AG10803 (cell line): ENCODE measurements at regions not wholly inside any gene's neighbourhood (a gene's known extent, or its start where the extent isn't known, plus 50 kb on each side); places are given as distances from the start of the nearest gene placed in this dataset.

ENCODE experiments used
- DNase-seq: peaks from one replicate; pipeline ENCODE4 v3.0.0; 2010; ENCODE audit warnings: low read depth
- H3K4me3 ChIP-seq: 2 replicates; pipeline ENCODE4 v1.5.1; 2011; ENCODE audit warnings: mild to moderate bottlenecking, low read length, control low read depth
- TF ChIP-seq, protein P1 (sequence below): conservative IDR thresholded peaks from 2 replicates; pipeline ENCODE4 v1.5.1; 2011; ENCODE audit warnings: mild to moderate bottlenecking, low read length, control low read depth, inconsistent platforms

DNA sequence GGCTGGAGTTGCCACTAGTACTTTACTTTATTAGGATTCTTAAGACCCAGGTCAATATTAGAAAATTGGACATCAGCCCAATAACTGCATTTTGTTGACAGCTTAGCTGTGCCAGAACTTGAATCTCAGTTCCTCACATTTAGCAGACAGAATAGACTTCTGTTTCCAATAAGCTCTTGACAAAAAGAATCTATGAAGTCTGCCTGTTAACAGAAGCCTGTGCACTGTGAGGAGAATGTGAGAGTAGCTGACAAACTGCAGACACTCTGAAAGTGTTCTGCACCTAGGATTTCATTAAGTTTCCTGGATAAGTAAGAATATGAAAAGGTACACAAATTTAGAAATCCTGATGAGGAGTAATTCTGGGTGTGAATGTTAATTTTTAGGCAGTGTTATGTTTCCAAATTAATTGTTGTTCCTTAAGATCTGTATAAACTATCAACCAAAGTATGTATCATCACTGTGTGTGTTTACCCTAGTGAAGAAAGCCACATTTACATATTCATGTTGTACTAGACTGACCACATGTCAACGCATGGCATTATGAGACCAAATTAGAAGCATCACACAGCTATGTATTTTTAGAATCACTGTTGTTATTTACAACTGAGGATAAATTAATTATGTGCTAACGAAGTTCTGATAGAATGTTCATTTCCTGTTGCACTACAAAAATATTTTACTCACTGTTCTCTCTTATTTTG, 756.4 kb upstream of the IGFBP7 start:
- no peak overlapping the region for H3K4me3 ChIP-seq
- DNase-seq, result no peak
- TF ChIP-seq, protein P1, sequence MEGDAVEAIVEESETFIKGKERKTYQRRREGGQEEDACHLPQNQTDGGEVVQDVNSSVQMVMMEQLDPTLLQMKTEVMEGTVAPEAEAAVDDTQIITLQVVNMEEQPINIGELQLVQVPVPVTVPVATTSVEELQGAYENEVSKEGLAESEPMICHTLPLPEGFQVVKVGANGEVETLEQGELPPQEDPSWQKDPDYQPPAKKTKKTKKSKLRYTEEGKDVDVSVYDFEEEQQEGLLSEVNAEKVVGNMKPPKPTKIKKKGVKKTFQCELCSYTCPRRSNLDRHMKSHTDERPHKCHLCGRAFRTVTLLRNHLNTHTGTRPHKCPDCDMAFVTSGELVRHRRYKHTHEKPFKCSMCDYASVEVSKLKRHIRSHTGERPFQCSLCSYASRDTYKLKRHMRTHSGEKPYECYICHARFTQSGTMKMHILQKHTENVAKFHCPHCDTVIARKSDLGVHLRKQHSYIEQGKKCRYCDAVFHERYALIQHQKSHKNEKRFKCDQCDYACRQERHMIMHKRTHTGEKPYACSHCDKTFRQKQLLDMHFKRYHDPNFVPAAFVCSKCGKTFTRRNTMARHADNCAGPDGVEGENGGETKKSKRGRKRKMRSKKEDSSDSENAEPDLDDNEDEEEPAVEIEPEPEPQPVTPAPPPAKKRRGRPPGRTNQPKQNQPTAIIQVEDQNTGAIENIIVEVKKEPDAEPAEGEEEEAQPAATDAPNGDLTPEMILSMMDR, result no peak

DNA sequence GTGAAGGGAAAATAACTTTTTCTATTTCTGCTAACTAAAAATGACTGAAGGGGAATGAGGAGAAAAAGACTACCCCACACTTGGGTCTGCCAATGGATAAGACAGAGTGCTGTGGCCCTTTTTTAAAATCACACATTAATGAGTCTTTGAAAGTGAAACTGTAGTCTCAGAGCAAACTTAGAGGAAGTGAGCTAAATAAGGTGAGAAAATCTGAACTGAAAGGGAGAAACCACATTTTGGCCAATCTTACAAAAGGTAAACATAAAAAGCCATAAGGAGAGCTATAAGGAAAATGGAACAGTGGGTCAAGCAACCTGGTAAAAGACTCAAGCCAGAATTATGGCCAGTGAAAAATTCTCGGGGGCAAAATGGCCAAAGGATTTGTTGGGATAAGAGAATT, 755.1 kb upstream of the IGFBP7 start:
- DNase-seq, result no peak
- TF ChIP-seq, protein P1, result no peak
- H3K4me3 ChIP-seq, result no peak overlapping the region

DNA sequence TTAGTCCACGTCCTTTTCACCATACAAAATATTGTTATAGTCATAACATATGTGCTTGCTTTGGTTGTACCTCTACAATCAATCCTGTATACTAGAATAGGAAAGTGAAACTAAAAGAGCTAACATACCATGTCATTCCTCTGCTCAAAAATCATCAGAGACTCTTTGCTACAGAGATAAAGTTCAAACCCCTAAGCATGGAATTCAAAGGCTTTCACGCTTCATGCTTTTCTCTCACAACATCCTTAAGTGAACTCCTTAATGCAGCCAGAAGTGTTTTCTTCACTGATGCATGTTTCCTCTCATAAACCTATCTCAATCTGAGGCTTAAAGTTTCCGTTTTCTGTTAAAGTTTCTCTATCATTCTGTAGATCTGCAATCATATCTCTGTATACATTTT, 744.6 kb upstream of the IGFBP7 start:
- no peak overlapping the region for H3K4me3 ChIP-seq

GRCh38 chr4:57850141-57850540, 740.0 kb upstream of the IGFBP7 start:
- TF ChIP-seq, protein P1, result no peak
- no peak overlapping the region for H3K4me3 ChIP-seq
- no peak for DNase-seq

More for the DNA sequence above, 744.6 kb upstream of the IGFBP7 start:
- DNase-seq, result no peak
- TF ChIP-seq, protein P1, result no peak

- TF ChIP-seq, protein P1, result no peak
- no peak for DNase-seq
- no peak overlapping the region for H3K4me3 ChIP-seq
Observed at GRCh38 chr4:57832083-57832482, 721.9 kb upstream of the IGFBP7 start.

DNA sequence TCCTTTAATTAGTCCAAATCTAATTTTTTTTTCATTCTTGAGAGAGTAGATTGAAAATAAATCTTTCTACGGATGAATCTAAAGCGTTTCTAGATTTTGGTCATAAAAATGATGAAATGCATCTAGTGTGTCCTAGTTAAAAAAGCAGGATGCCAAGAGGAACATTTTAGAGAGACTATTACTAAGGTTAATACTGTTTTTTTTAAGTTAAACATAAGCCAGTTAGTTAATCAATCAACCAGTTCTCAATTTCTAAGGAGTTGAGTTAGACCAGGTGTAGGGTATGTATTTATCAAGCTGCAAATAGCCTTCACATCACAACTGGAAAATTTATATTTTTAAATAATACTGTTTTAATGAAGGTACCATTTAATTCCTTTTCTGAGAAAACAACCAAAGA, 679.5 kb upstream of the IGFBP7 start:
- no peak overlapping the region for H3K4me3 ChIP-seq
- no peak for DNase-seq
- TF ChIP-seq, protein P1, result no peak

DNA sequence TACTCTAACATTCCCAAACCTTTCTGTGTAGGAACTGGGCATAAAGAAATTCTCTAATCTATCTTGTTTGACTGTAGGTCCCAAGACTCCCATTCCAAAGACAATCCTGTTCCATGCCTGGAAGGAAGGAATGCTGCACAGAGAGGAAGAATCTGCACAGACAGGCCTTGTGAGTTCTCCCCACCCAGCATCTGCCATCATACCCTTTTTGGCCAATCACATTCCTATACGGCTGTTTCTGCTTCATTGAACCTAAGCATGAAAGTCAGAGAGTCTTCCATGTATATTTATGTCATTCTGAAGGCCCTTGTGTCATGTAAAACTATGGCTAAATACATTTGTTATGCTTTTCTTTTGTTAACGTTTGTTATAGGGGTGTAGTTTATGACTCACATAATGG, 667.7 kb upstream of the IGFBP7 start:
- no peak for DNase-seq
- TF ChIP-seq, protein P1, result no peak
- H3K4me3 ChIP-seq, result no peak overlapping the region
